K562 (cell line): ENCODE measurements at regions not wholly inside any gene's neighbourhood (a gene's known extent, or its start where the extent isn't known, plus 50 kb on each side); places are given as distances from the start of the nearest gene placed in this dataset.

ENCODE experiments used
- BACH1 ChIP-seq: fragments of 200-800 bp; sonication (Bioruptor generic); IDR thresholded peaks from 2 replicates; pipeline ENCODE4 v1.6.1; 2016; ENCODE audit warnings: missing genetic modification characterization, missing compliant biosample characterization
- BMI1 ChIP-seq: fragments of 150-350 bp; IDR thresholded peaks from 2 replicates; pipeline ENCODE4 v1.6.1; 2014; ENCODE audit warnings: low read length
- DACH1 ChIP-seq: fragments of 450-650 bp; IDR thresholded peaks from 2 replicates; pipeline ENCODE4 v1.6.1; 2018; ENCODE audit not compliant: partially characterized antibody
- ELF4 ChIP-seq: fragments of 450-650 bp; formaldehyde crosslinking; IDR thresholded peaks from 2 replicates; pipeline ENCODE4 v1.4.0; 2022; ENCODE audit warnings: missing genetic modification characterization
- GATAD2B ChIP-seq: fragments of 450-650 bp; IDR thresholded peaks from 2 replicates; pipeline ENCODE4 v1.6.1; 2017; ENCODE audit warnings: mild to moderate bottlenecking, borderline replicate concordance
- RNF2 ChIP-seq: sonication (generic); IDR thresholded peaks from 2 replicates; pipeline ENCODE4 v1.6.1; 2016
- SRF ChIP-seq, 2 experiments: fragments of 250-450, 450-650 bp in 1 of 2; sonication (Bioruptor Pico) in 1 of 2; sonication (generic) in 1 of 2; formaldehyde crosslinking; IDR thresholded peaks; 2 replicates each; pipeline versions ENCODE4 v1.5.0 to v1.5.1; 2020 to 2022; ENCODE audit warnings: mild to moderate bottlenecking in 1 of 2, missing genetic modification reagents in 1 of 2
- SUPT5H ChIP-seq: fragments of 450-650 bp; IDR thresholded peaks from 2 replicates; pipeline ENCODE4 v1.6.1; 2016
- ZBTB26 ChIP-seq: fragments of 450-650 bp; formaldehyde crosslinking; IDR thresholded peaks from 2 replicates; pipeline ENCODE4 v1.4.0; 2022; ENCODE audit warnings: missing genetic modification characterization
- TF ChIP-seq, protein P1 (sequence below): fragments of 450-650 bp; IDR thresholded peaks from 2 replicates; pipeline ENCODE4 v1.6.1; 2017; ENCODE audit warnings: antibody characterized with exemption, mild to moderate bottlenecking

DNA sequence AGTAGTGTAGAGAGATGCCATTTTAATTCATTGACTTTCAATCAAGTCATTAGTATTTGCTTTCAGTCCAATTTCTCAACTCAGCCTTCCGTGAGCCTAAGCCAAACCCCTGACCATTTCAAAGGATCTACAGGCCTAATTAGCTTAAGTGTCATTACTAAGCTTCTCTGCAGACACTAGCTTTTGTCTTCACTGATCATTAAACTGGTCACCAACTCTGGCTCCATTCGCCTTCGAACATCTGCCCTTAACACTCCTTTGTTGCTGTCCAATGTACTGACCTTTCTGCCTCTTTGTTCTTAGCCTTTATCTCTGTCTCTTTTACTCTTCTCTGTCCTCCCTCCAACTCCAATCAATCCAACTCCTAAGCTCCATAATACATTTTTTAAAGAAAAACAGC lies 299.3 kb downstream of the DIRAS2 start:
- TF ChIP-seq, protein P1, sequence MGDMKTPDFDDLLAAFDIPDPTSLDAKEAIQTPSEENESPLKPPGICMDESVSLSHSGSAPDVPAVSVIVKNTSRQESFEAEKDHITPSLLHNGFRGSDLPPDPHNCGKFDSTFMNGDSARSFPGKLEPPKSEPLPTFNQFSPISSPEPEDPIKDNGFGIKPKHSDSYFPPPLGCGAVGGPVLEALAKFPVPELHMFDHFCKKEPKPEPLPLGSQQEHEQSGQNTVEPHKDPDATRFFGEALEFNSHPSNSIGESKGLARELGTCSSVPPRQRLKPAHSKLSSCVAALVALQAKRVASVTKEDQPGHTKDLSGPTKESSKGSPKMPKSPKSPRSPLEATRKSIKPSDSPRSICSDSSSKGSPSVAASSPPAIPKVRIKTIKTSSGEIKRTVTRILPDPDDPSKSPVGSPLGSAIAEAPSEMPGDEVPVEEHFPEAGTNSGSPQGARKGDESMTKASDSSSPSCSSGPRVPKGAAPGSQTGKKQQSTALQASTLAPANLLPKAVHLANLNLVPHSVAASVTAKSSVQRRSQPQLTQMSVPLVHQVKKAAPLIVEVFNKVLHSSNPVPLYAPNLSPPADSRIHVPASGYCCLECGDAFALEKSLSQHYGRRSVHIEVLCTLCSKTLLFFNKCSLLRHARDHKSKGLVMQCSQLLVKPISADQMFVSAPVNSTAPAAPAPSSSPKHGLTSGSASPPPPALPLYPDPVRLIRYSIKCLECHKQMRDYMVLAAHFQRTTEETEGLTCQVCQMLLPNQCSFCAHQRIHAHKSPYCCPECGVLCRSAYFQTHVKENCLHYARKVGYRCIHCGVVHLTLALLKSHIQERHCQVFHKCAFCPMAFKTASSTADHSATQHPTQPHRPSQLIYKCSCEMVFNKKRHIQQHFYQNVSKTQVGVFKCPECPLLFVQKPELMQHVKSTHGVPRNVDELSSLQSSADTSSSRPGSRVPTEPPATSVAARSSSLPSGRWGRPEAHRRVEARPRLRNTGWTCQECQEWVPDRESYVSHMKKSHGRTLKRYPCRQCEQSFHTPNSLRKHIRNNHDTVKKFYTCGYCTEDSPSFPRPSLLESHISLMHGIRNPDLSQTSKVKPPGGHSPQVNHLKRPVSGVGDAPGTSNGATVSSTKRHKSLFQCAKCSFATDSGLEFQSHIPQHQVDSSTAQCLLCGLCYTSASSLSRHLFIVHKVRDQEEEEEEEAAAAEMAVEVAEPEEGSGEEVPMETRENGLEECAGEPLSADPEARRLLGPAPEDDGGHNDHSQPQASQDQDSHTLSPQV: no peak
- TF ChIP-seq RNF2 (no peak), GATAD2B (no peak), DACH1 (no peak), ZBTB26 (CRISPR knock-in tag) (no peak), ELF4 (CRISPR knock-in tag) (no peak), SRF (CRISPR knock-in tag; IDR thresholded peaks at IDR 0.05) (no peak), SUPT5H (no peak), BACH1 (no peak), BMI1 (no peak)
